Neural progenitor cell (in vitro differentiated cells): ENCODE measurements at regions not wholly inside any gene's neighbourhood (a gene's known extent, or its start where the extent isn't known, plus 50 kb on each side); places are given as distances from the start of the nearest gene placed in this dataset.

ENCODE experiments used
- DNase-seq: peaks from one replicate; pipeline ENCODE4 v3.0.0-alpha.2; 2016; ENCODE audit warnings: low spot score
- H2AFZ ChIP-seq: fragments of 200-600 bp; sonication (generic); replicated peaks from 2 replicates; pipeline ENCODE4 v1.6.1; 2016; ENCODE audit warnings: antibody characterized with exemption
- H3F3A ChIP-seq: fragments of 200-600 bp; sonication (generic); 2 replicates; pipeline ENCODE4 v1.6.1; 2016; ENCODE audit warnings: antibody characterized with exemption, low read depth
- H3K27ac ChIP-seq: fragments of 200-600 bp; sonication (generic); 2 replicates; pipeline ENCODE4 v1.5.1; 2016; ENCODE audit warnings: mild to moderate bottlenecking
- H3K27me3 ChIP-seq: fragments of 200-600 bp; sonication (generic); 2 replicates; pipeline ENCODE4 v1.6.1; 2016; ENCODE audit warnings: mild to moderate bottlenecking, moderate library complexity
- H3K36me3 ChIP-seq: fragments of 200-600 bp; sonication (generic); 2 replicates; pipeline ENCODE4 v1.5.1; 2016
- H3K4me1 ChIP-seq: fragments of 200-600 bp; sonication (generic); 2 replicates; pipeline ENCODE4 v1.6.1; 2016; ENCODE audit warnings: mixed run types
- H3K4me2 ChIP-seq: fragments of 200-600 bp; sonication (generic); 2 replicates; pipeline ENCODE4 v1.6.1; 2016
- H3K4me3 ChIP-seq: fragments of 200-600 bp; sonication (generic); 2 replicates; pipeline ENCODE4 v1.5.1; 2016
- H3K79me2 ChIP-seq: fragments of 200-600 bp; sonication (generic); 2 replicates; pipeline ENCODE4 v1.6.1; 2016; ENCODE audit warnings: low read depth
- H3K9ac ChIP-seq: fragments of 200-600 bp; sonication (generic); 2 replicates; pipeline ENCODE4 v1.6.1; 2016
- H3K9me3 ChIP-seq: fragments of 200-600 bp; sonication (generic); 2 replicates; pipeline ENCODE4 v1.5.1; 2016; ENCODE audit warnings: low read depth
- H4K20me1 ChIP-seq: fragments of 200-600 bp; sonication (generic); 2 replicates; pipeline ENCODE4 v1.6.1; 2016; ENCODE audit warnings: low read depth
- H3K27ac Mint-ChIP-seq: 3 replicates; pipeline ENCODE4 v1.8.0; 2021; ENCODE audit warnings: mixed read lengths
- H3K27me3 Mint-ChIP-seq: 2 replicates; pipeline ENCODE4 v1.8.0; 2022; ENCODE audit warnings: low read depth, mild to moderate bottlenecking, inconsistent platforms, moderate library complexity, mixed read lengths; ENCODE audit not compliant: insufficient read depth
- H3K36me3 Mint-ChIP-seq: 3 replicates; pipeline ENCODE4 v1.8.0; 2021; ENCODE audit warnings: mixed read lengths
- H3K4me1 Mint-ChIP-seq: 3 replicates; pipeline ENCODE4 v1.8.0; 2021; ENCODE audit warnings: mixed read lengths
- H3K4me3 Mint-ChIP-seq: 3 replicates; pipeline ENCODE4 v1.8.0; 2021; ENCODE audit warnings: mild to moderate bottlenecking, moderate library complexity, mixed read lengths
- H3K9me3 Mint-ChIP-seq: 3 replicates; pipeline ENCODE4 v1.8.0; 2020; ENCODE audit warnings: mixed read lengths
- EZH2 ChIP-seq: fragments of 200-600 bp; sonication (generic); IDR thresholded peaks from 2 replicates; pipeline ENCODE4 v1.6.1; 2017; ENCODE audit warnings: antibody characterized with exemption, mild to moderate bottlenecking, moderate library complexity
- EZH2phosphoT487 ChIP-seq: fragments of 200-600 bp; sonication (generic); IDR thresholded peaks from 2 replicates; pipeline ENCODE4 v1.6.1; 2017; ENCODE audit warnings: antibody characterized with exemption
- TF ChIP-seq, protein P1 (sequence below): fragments of 200-600 bp; sonication (generic); IDR thresholded peaks from 2 replicates; pipeline ENCODE4 v1.5.1; 2017; ENCODE audit warnings: antibody characterized with exemption, mild to moderate bottlenecking

DNA sequence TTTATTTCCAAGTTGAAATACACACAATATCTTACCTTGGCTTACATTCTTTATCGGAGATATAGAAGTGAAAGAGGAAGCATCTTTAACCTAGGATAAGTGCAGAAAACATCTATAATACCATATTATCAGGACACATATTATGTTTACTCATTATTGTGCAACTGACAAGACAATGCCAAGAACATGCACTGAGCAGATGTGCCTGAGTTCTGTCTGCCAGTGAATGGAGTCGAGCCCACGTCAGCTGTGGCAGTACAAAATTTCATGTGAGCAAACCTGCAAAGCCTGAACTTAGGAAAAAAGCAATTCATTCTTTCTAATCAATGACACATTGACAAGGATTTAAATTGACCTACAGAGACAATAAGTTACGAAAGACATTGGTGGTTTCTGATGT, 154.4 kb downstream of the AXIN2 start:
- Mint-ChIP-seq H3K4me3 (no peak overlapping the region), H3K27me3 (peaks cover 7% of the 10 kb centered on the region), H3K4me1 (peaks cover 19% of the 10 kb centered on the region), H3K27ac (no peak overlapping the region), H3K36me3 (no peaks in the 10 kb centered on the region), H3K9me3 (peaks cover 12% of the 10 kb centered on the region)
- H2AFZ ChIP-seq, result no peak overlapping the region
- no peaks in the 10 kb centered on the region for H3K36me3 ChIP-seq
- H4K20me1 ChIP-seq, result no peaks in the 10 kb centered on the region
- no peaks in the 10 kb centered on the region for H3K9me3 ChIP-seq
- H3K27me3 ChIP-seq, result no peaks in the 10 kb centered on the region
- TF ChIP-seq, protein P1, sequence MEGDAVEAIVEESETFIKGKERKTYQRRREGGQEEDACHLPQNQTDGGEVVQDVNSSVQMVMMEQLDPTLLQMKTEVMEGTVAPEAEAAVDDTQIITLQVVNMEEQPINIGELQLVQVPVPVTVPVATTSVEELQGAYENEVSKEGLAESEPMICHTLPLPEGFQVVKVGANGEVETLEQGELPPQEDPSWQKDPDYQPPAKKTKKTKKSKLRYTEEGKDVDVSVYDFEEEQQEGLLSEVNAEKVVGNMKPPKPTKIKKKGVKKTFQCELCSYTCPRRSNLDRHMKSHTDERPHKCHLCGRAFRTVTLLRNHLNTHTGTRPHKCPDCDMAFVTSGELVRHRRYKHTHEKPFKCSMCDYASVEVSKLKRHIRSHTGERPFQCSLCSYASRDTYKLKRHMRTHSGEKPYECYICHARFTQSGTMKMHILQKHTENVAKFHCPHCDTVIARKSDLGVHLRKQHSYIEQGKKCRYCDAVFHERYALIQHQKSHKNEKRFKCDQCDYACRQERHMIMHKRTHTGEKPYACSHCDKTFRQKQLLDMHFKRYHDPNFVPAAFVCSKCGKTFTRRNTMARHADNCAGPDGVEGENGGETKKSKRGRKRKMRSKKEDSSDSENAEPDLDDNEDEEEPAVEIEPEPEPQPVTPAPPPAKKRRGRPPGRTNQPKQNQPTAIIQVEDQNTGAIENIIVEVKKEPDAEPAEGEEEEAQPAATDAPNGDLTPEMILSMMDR, result no peak
- TF ChIP-seq EZH2phosphoT487, result no peak
- TF ChIP-seq EZH2, result no peak
- no peak overlapping the region for H3K4me2 ChIP-seq
- no peaks in the 10 kb centered on the region for H3F3A ChIP-seq
- H3K9ac ChIP-seq, result no peak overlapping the region
- no peaks in the 10 kb centered on the region for H3K79me2 ChIP-seq
- H3K4me1 ChIP-seq, result peaks cover 6% of the 10 kb centered on the region
- H3K27ac ChIP-seq, result no peak overlapping the region
- DNase-seq, result no peak
- no peak overlapping the region for H3K4me3 ChIP-seq

DNA sequence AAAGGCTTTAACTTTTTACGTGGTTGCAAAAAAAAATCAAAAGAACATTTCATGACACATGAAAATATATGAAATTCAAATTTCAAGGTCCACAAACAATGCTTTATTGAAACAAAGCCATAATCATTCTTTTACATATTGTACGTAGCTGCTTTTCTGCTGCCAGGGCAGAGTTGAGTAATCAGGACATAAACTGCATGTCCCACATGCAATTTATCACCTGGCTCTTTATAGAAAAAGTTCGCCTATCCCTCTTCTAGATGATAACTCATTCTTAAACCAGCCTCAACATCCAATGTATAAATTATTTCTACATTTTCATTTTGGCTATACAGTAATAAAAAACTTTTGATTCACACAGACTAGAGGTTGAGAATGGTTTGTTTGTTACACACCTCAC, 154.9 kb downstream of the AXIN2 start:
- TF ChIP-seq EZH2, result no peak
- TF ChIP-seq EZH2phosphoT487, result no peak
- TF ChIP-seq, protein P1, result no peak
- no peak overlapping the region for H3K4me3 ChIP-seq
- H3K27ac Mint-ChIP-seq, result no peak overlapping the region
- no peak overlapping the region for H3K27ac ChIP-seq
- H3K9me3 Mint-ChIP-seq, result peaks cover 11% of the 10 kb centered on the region
- no peak overlapping the region for H3K4me3 Mint-ChIP-seq
- H3K4me1 Mint-ChIP-seq, result peaks cover 19% of the 10 kb centered on the region
- H3K27me3 ChIP-seq, result no peaks in the 10 kb centered on the region
- no peaks in the 10 kb centered on the region for H3K79me2 ChIP-seq
- H3K4me2 ChIP-seq, result no peak overlapping the region
- no peaks in the 10 kb centered on the region for H4K20me1 ChIP-seq
- H3K9me3 ChIP-seq, result no peaks in the 10 kb centered on the region
- H3K4me1 ChIP-seq, result peaks cover 6% of the 10 kb centered on the region
- H3K27me3 Mint-ChIP-seq, result peaks cover 7% of the 10 kb centered on the region
- H3F3A ChIP-seq, result no peaks in the 10 kb centered on the region
- H3K36me3 ChIP-seq, result no peaks in the 10 kb centered on the region
- no peak for DNase-seq
- H3K9ac ChIP-seq, result no peak overlapping the region
- H2AFZ ChIP-seq, result no peak overlapping the region
- no peaks in the 10 kb centered on the region for H3K36me3 Mint-ChIP-seq

DNA sequence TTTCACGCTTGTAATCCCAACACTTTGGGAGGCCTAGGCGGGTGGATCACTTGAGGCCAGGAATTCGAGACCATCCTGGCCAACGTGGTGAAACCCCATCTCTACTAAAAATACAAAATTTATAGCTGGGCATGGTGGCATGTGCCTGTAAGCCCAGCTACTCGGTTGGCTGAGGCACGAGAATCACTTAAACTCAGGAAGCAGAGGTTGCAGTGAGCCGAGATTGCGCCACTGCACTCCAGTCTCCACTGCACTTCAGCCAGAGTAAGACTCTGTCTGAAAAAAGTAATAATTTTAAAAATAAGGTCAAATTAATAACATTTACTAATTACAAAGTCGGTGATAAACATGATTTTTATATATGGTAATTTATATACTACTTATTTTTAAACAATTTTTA, 155.9 kb downstream of the AXIN2 start:
- no peaks in the 10 kb centered on the region for H3K36me3 ChIP-seq
- H3K27me3 ChIP-seq, result no peaks in the 10 kb centered on the region
- no peak overlapping the region for H3K4me3 ChIP-seq
- H3K4me1 ChIP-seq, result peaks cover 6% of the 10 kb centered on the region
- no peak overlapping the region for H3K27ac ChIP-seq
- H3F3A ChIP-seq, result no peaks in the 10 kb centered on the region
- H2AFZ ChIP-seq, result no peak overlapping the region
- peaks cover 8% of the 10 kb centered on the region for H3K9me3 Mint-ChIP-seq
- no peaks in the 10 kb centered on the region for H4K20me1 ChIP-seq
- no peak for DNase-seq
- H3K9me3 ChIP-seq, result no peaks in the 10 kb centered on the region
- H3K4me2 ChIP-seq, result no peak overlapping the region
- no peaks in the 10 kb centered on the region for H3K79me2 ChIP-seq
- peaks cover 5% of the 10 kb centered on the region for H3K27me3 Mint-ChIP-seq
- H3K9ac ChIP-seq, result no peak overlapping the region
- H3K36me3 Mint-ChIP-seq, result no peaks in the 10 kb centered on the region
- H3K4me1 Mint-ChIP-seq, result peaks cover 19% of the 10 kb centered on the region
- no peak overlapping the region for H3K4me3 Mint-ChIP-seq
- no peak for TF ChIP-seq EZH2phosphoT487
- no peak for TF ChIP-seq EZH2
- TF ChIP-seq, protein P1, result no peak
- H3K27ac Mint-ChIP-seq, result no peak overlapping the region

DNA sequence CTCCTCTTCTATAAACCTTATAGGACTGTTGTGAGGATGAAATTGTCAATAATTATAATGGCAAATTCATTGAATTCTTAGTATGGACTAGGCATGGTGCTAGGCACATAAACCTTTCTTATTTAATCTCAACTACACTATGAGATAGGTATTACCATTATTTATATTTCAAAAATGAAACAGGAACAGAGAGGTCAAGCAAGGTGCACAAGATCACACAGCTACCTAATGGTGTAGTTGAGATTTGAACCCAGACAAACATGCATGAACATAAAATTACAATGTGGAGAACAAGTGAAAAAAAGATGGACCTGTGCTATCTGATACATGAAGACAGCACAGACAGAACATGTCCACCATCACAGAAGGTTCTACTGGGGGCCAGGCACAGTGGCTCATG, 156.7 kb downstream of the AXIN2 start:
- no peak overlapping the region for H3K9ac ChIP-seq
- no peaks in the 10 kb centered on the region for H3K9me3 ChIP-seq
- H3K27me3 ChIP-seq, result no peaks in the 10 kb centered on the region
- no peak overlapping the region for H3K4me3 ChIP-seq
- H3K36me3 ChIP-seq, result no peaks in the 10 kb centered on the region
- Mint-ChIP-seq H3K36me3 (no peaks in the 10 kb centered on the region), H3K9me3 (peaks cover 2% of the 10 kb centered on the region), H3K27ac (no peak overlapping the region), H3K27me3 (peaks cover 5% of the 10 kb centered on the region), H3K4me1 (peaks cover 19% of the 10 kb centered on the region), H3K4me3 (no peak overlapping the region)
- TF ChIP-seq, protein P1, result no peak
- TF ChIP-seq EZH2 (no peak), EZH2phosphoT487 (no peak)
- peaks cover 6% of the 10 kb centered on the region for H3K4me1 ChIP-seq
- H3K79me2 ChIP-seq, result no peaks in the 10 kb centered on the region
- no peak overlapping the region for H2AFZ ChIP-seq
- no peak overlapping the region for H3K27ac ChIP-seq
- no peaks in the 10 kb centered on the region for H4K20me1 ChIP-seq
- DNase-seq, result no peak
- no peaks in the 10 kb centered on the region for H3F3A ChIP-seq
- no peak overlapping the region for H3K4me2 ChIP-seq
